HCT116 (cell line): ENCODE measurements at regions not wholly inside any gene's neighbourhood (a gene's known extent, or its start where the extent isn't known, plus 50 kb on each side); places are given as distances from the start of the nearest gene placed in this dataset.

Source experiments
- ATAC-seq: fragments of 200-7000 bp; cut with Tn5 transposase; 2 replicates; pipeline ENCODE4 v1.9.1; 2020; ENCODE audit warnings: mild to moderate bottlenecking, moderate library complexity
- BruUV-seq: library from RNA; stranded (reverse); fragments of 400-500 nt; replicated peaks from 2 replicates; lab custom pipeline; 2021; lab: Mats Ljungman, UMichigan
- CTCF ChIA-PET: fragments of 300-600 bp; sonication (Branson Sonifier 250); formaldehyde crosslinking; loops from one replicate; lab custom pipeline; 2021; ENCODE audit warnings: antibody characterized with exemption; lab: Charles Lee
- POLR2A ChIA-PET: fragments of 300-600, 350-600 bp; sonication (Branson Sonifier 250); formaldehyde crosslinking; loops from one replicate; lab custom pipeline; 2021; ENCODE audit warnings: antibody characterized with exemption; lab: Charles Lee
- RAD21 ChIA-PET, 2 experiments: fragments of 300-600 bp; sonication (Branson Sonifier 250); formaldehyde crosslinking; loops; one replicate each; lab custom pipeline; 2023; ENCODE audit warnings: low total read pairs in 2 of 2; ENCODE audit not compliant: uncharacterized antibody in 2 of 2, unreplicated experiment in 2 of 2, low non-redundant PET in 1 of 2; lab: Charles Lee
- DNase-seq: peaks from one replicate; pipeline ENCODE4 v3.0.0-alpha.2; 2010; ENCODE audit warnings: low read depth, low spot score
- H2AFZ ChIP-seq: fragments of 200-600 bp; shearing (Covaris generic), sonication (generic); 2 replicates; pipeline ENCODE4 v1.6.1; 2017; ENCODE audit warnings: low read depth, mixed run types, mixed read lengths, antibody characterized with exemption, low read length; ENCODE audit not compliant: poor library complexity, severe bottlenecking
- H3K27ac ChIP-seq: 2 replicates; pipeline ENCODE4 v1.5.1; 2012; ENCODE audit warnings: low read depth, low read length
- H3K27me3 ChIP-seq: fragments of 200-600 bp; sonication (generic); 2 replicates; pipeline ENCODE4 v1.6.1; 2016; ENCODE audit warnings: mixed run types, low read length, mixed read lengths; ENCODE audit not compliant: insufficient read depth
- H3K36me3 ChIP-seq, 2 experiments: fragments of 200-500 bp in 1 of 2; fragments of 200-600 bp in 1 of 2; sonication (Bioruptor generic) in 1 of 2; sonication (generic) in 1 of 2; 2 replicates each; pipeline versions ENCODE4 v1.5.1 to v1.6.1; 2014 to 2016; ENCODE audit warnings: low read length in 2 of 2, inconsistent platforms in 1 of 2, mixed read lengths in 1 of 2, mixed run types in 1 of 2; ENCODE audit not compliant: insufficient read depth in 2 of 2, control insufficient read depth in 1 of 2
- H3K4me1 ChIP-seq, 2 experiments: fragments of 200-600 bp in 1 of 2; sonication (generic) in 1 of 2; 2 replicates each; pipeline versions ENCODE4 v1.5.1 to v1.6.1; 2012 to 2017; ENCODE audit warnings: low read length in 2 of 2, inconsistent platforms in 1 of 2, mild to moderate bottlenecking in 1 of 2, mixed read lengths in 1 of 2, mixed run types in 1 of 2, moderate library complexity in 1 of 2; ENCODE audit not compliant: insufficient read depth in 2 of 2, control insufficient read depth in 1 of 2
- H3K4me2 ChIP-seq: fragments of 200-600 bp; sonication (generic); 2 replicates; pipeline ENCODE4 v1.6.1; 2017; ENCODE audit warnings: mixed run types, low read length, mixed read lengths
- H3K4me3 ChIP-seq, 2 experiments: fragments of 200-600 bp in 1 of 2; sonication (generic) in 1 of 2; replicated peaks in 1 of 2; 2 replicates each; pipeline ENCODE4 v1.5.1; 2011 to 2016; ENCODE audit warnings: low read length in 2 of 2, control low read depth in 1 of 2, low read depth in 1 of 2, mild to moderate bottlenecking in 1 of 2, mixed read lengths in 1 of 2, mixed run types in 1 of 2
- H3K79me2 ChIP-seq: fragments of 200-600 bp; sonication (generic); 2 replicates; pipeline ENCODE4 v1.6.1; 2017; ENCODE audit warnings: mild to moderate bottlenecking, mixed run types, low read length, moderate library complexity, mixed read lengths; ENCODE audit not compliant: insufficient read depth
- H3K9ac ChIP-seq: fragments of 200-600 bp; sonication (generic); 2 replicates; pipeline ENCODE4 v1.6.1; 2016; ENCODE audit warnings: low read length, mixed read lengths
- H3K9me2 ChIP-seq: fragments of 200-600 bp; sonication (generic), shearing (Covaris generic); 2 replicates; pipeline ENCODE4 v1.6.1; 2017; ENCODE audit warnings: mixed run types, mild to moderate bottlenecking, moderate library complexity; ENCODE audit not compliant: insufficient read depth
- H3K9me3 ChIP-seq, 2 experiments: fragments of 200-500 bp in 1 of 2; fragments of 200-600 bp in 1 of 2; sonication (Bioruptor generic) in 1 of 2; sonication (generic) in 1 of 2; 2 replicates each; pipeline ENCODE4 v1.6.1; 2014 to 2017; ENCODE audit warnings: low read length in 2 of 2, mixed read lengths in 2 of 2, inconsistent platforms in 1 of 2, low read depth in 1 of 2, mild to moderate bottlenecking in 1 of 2, mixed run types in 1 of 2, moderate library complexity in 1 of 2; ENCODE audit not compliant: control insufficient read depth in 1 of 2, insufficient read depth in 1 of 2
- H4K20me1 ChIP-seq: fragments of 200-600 bp; sonication (generic), shearing (Covaris generic); 2 replicates; pipeline ENCODE4 v1.6.1; 2017; ENCODE audit warnings: mixed run types, mild to moderate bottlenecking, moderate library complexity; ENCODE audit not compliant: insufficient read depth
- ATF3 ChIP-seq: IDR thresholded peaks from 2 replicates; pipeline ENCODE4 v1.6.1; 2012
- CBX3 ChIP-seq: IDR thresholded peaks from 2 replicates; pipeline ENCODE4 v1.6.1; 2012; ENCODE audit warnings: low read depth
- CTCF ChIP-seq, 3 experiments: fragments of 200-600 bp in 1 of 3; sonication (generic) in 1 of 3; IDR thresholded peaks in 2 of 3; conservative IDR thresholded peaks in 1 of 3; 2 replicates each; pipeline ENCODE4 v1.5.1; 2012 to 2017; ENCODE audit warnings: low read depth in 2 of 3, low read length in 2 of 3, antibody characterized with exemption in 1 of 3, borderline replicate concordance in 1 of 3, control low read depth in 1 of 3, mild to moderate bottlenecking in 1 of 3, mixed read lengths in 1 of 3, mixed run types in 1 of 3, moderate library complexity in 1 of 3; ENCODE audit not compliant: insufficient read depth in 1 of 3
- EGR1 ChIP-seq: IDR thresholded peaks from 2 replicates; pipeline ENCODE4 v1.6.1; 2012; ENCODE audit warnings: low read depth
- ELF1 ChIP-seq: IDR thresholded peaks from 2 replicates; pipeline ENCODE4 v1.6.1; 2012; ENCODE audit warnings: low read depth, borderline replicate concordance
- EZH2 ChIP-seq: fragments of 200-600 bp; sonication (generic); IDR thresholded peaks from 2 replicates; pipeline ENCODE4 v1.6.1; 2017; ENCODE audit warnings: antibody characterized with exemption, mixed run types
- EZH2phosphoT487 ChIP-seq: fragments of 200-600 bp; IDR thresholded peaks from 2 replicates; pipeline ENCODE4 v1.6.1; 2018; ENCODE audit warnings: antibody characterized with exemption, borderline replicate concordance
- FOSL1 ChIP-seq: IDR thresholded peaks from 2 replicates; pipeline ENCODE4 v1.6.1; 2012; ENCODE audit warnings: low read depth
- JUND ChIP-seq: IDR thresholded peaks from 2 replicates; pipeline ENCODE4 v1.6.1; 2012
- MAX ChIP-seq: IDR thresholded peaks from 2 replicates; pipeline ENCODE4 v1.6.1; 2012
- POLR2A ChIP-seq: IDR thresholded peaks from 2 replicates; pipeline ENCODE4 v1.7.0; 2011; ENCODE audit warnings: borderline replicate concordance; ENCODE audit not compliant: insufficient read depth, insufficient read length; ENCODE audit errors: extremely low read depth
- POLR2AphosphoS5 ChIP-seq: IDR thresholded peaks from 2 replicates; pipeline ENCODE4 v1.6.1; 2011; ENCODE audit warnings: mild to moderate bottlenecking, low read depth, low read length, moderate library complexity
- SIN3A ChIP-seq: IDR thresholded peaks from 2 replicates; pipeline ENCODE4 v1.6.1; 2012; ENCODE audit warnings: low read depth
- SP1 ChIP-seq: IDR thresholded peaks from 2 replicates; pipeline ENCODE4 v1.6.1; 2012; ENCODE audit warnings: low read depth
- SRF ChIP-seq: IDR thresholded peaks from 2 replicates; pipeline ENCODE4 v1.6.1; 2012; ENCODE audit warnings: low read depth
- TCF7L2 ChIP-seq: IDR thresholded peaks from 2 replicates; pipeline ENCODE4 v1.7.0; 2011; ENCODE audit warnings: borderline replicate concordance, inconsistent platforms; ENCODE audit not compliant: insufficient read depth, insufficient read length; ENCODE audit errors: extremely low read depth
- YY1 ChIP-seq: IDR thresholded peaks from 2 replicates; pipeline ENCODE4 v1.6.1; 2011; ENCODE audit warnings: low read length, low read depth, moderate library complexity, mild to moderate bottlenecking; ENCODE audit not compliant: insufficient replicate concordance; ENCODE audit errors: extremely low read depth
- ZBTB33 ChIP-seq: IDR thresholded peaks from 2 replicates; pipeline ENCODE4 v1.6.1; 2011; ENCODE audit warnings: mild to moderate bottlenecking, low read length, moderate library complexity; ENCODE audit not compliant: insufficient replicate concordance; ENCODE audit errors: extremely low read depth
- ZFX ChIP-seq: fragments of 450-650 bp; IDR thresholded peaks from 2 replicates; pipeline ENCODE4 v1.6.1; 2017
- intact Hi-C: fragments of 100-400 bp; cut with micrococcal nuclease; formaldehyde crosslinking; loops from 2 replicates; pipeline ENCODE4 v1.10.0; 2022

GRCh38 chr1:47537268-47537667 lies 99.4 kb downstream of the FOXD2 start:
- Histone ChIP-seq H3K9me3 (no peaks in the 10 kb centered on the region), H3K27me3 (no peaks in the 10 kb centered on the region), H3K9ac (no peak overlapping the region), H3K27ac (no peak overlapping the region), H3K4me3 (no peak overlapping the region), H2AFZ (no peak overlapping the region), H3K36me3 (no peaks in the 10 kb centered on the region), H4K20me1 (no peaks in the 10 kb centered on the region), H3K4me1 (no peaks in the 10 kb centered on the region), H3K4me2 (no peak overlapping the region), H3K79me2 (no peaks in the 10 kb centered on the region), H3K9me2 (no peaks in the 10 kb centered on the region)
- intact Hi-C loops, result no loop called here
- BruUV-seq, result no TSS peak
- RAD21 ChIA-PET, result no interaction called here
- POLR2A ChIA-PET, result no interaction called here
- CTCF ChIA-PET, result no interaction called here
- ATAC-seq (no peak), DNase-seq (no peak)
- no peak for TF ChIP-seq JUND
- TF ChIP-seq, all 23 proteins: peak for 0

GRCh38 chr1:47537966-47538365 lies 100.1 kb downstream of the FOXD2 start:
- H3K4me2 ChIP-seq, result no peak overlapping the region
- POLR2A ChIA-PET, result no interaction called here
- TF ChIP-seq CTCF (IDR thresholded peaks at IDR 0.05 in 2 of 3, conservative IDR thresholded peaks at IDR 0.05 in 1 of 3; ENCODE audit: borderline replicate concordance in 1 of 3, insufficient read depth in 1 of 3, low read depth in 2 of 3, low read length in 2 of 3) (no peak), EZH2 (no peak), TCF7L2 (no peak), ZFX (no peak), SIN3A (no peak), EGR1 (no peak), SP1 (no peak), CBX3 (no peak), EZH2phosphoT487 (no peak), FOSL1 (no peak), POLR2A (no peak), YY1 (no peak), ZBTB33 (no peak), ATF3 (no peak), SRF (no peak), POLR2AphosphoS5 (no peak), MAX (no peak), ELF1 (no peak)
- TF ChIP-seq, all 23 proteins: peak for 0
- ChIA-PET RAD21 (no interaction called here), CTCF (no interaction called here)
- Histone ChIP-seq H3K9me2 (no peaks in the 10 kb centered on the region), H3K79me2 (no peaks in the 10 kb centered on the region), H3K27me3 (no peaks in the 10 kb centered on the region), H3K27ac (no peak overlapping the region), H3K4me1 (no peaks in the 10 kb centered on the region), H3K36me3 (no peaks in the 10 kb centered on the region), H4K20me1 (no peaks in the 10 kb centered on the region), H3K9ac (no peak overlapping the region), H3K4me3 (no peak overlapping the region), H2AFZ (no peak overlapping the region), H3K9me3 (no peaks in the 10 kb centered on the region)
- intact Hi-C loops, result no loop called here
- no TSS peak for BruUV-seq
- ATAC-seq (no peak), DNase-seq (no peak)
